ENCODE measurements at regions not wholly inside any gene's neighbourhood (a gene's known extent, or its start where the extent isn't known, plus 50 kb on each side); places are given as distances from the start of the nearest gene placed in this dataset.
"Not testable (repeated sequence)": the region's sequence is repeated elsewhere in the genome, so short reads cannot be mapped to it uniquely, and the experiment has no call there.

DNA sequence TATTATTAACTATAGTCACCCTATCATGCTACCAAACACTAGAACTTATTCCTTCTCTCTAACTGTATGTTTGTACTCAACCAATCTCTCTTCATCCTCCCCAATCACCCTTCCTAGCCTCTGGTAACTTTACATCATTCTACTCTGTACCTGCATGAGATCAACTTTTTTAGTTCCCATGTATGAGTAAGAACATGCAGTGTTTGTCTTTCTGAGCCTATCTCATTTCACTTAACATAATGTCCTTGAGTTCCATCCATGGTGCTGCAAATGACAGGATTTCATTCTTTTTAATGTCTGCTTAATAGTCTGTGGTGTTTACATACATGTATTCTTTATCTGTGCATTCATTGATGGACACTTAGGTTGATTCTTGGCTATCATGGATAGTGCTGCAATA lies 108.9 kb upstream of the RFX8 start:
- H3K4me1 Mint-ChIP-seq (ENCODE audit: low read depth in 2 of 2) = no peaks in the 10 kb centered on the region

GRCh38 chr2:101581675-101582299 lies 106.9 kb upstream of the RFX8 start:
- peaks cover 5% of the 10 kb centered on the region for H3K36me3 Mint-ChIP-seq
- ATAC-seq (no peak), DNase-seq (ENCODE audit: low spot score) (no peak)
- peaks cover 0 to 5% of the 10 kb centered on the region in 2 donors for H3K4me1 Mint-ChIP-seq (ENCODE audit: low read depth in 2 of 2)
- H3K27ac Mint-ChIP-seq = no peak overlapping the region
- peaks cover 21 to 55% of the 10 kb centered on the region in 2 donors for H3K27me3 Mint-ChIP-seq
- H3K4me3 Mint-ChIP-seq = no peak overlapping the region
- peaks cover 4% of the 10 kb centered on the region for H3K9me3 Mint-ChIP-seq

More for the DNA sequence above, 108.9 kb upstream of the RFX8 start:
- H3K36me3 Mint-ChIP-seq = peaks cover 9% of the 10 kb centered on the region
- no peak for ATAC-seq
- DNase-seq (ENCODE audit: low spot score) = no peak
- peaks cover 6% of the 10 kb centered on the region for H3K9me3 Mint-ChIP-seq
- H3K27ac Mint-ChIP-seq = no peak overlapping the region
- no peak overlapping the region for H3K4me3 Mint-ChIP-seq
- H3K27me3 Mint-ChIP-seq = peaks cover 23 to 53% of the 10 kb centered on the region in 2 donors

- Mint-ChIP-seq H3K27ac (no peak overlapping the region), H3K4me3 (no peak overlapping the region), H3K4me1 (ENCODE audit: low read depth in 2 of 2) (peaks cover 2 to 5% of the 10 kb centered on the region in 2 donors), H3K36me3 (peaks cover 5% of the 10 kb centered on the region), H3K27me3 (peaks cover 24 to 46% of the 10 kb centered on the region in 2 donors), H3K9me3 (peaks cover 4% of the 10 kb centered on the region)
- DNase-seq (ENCODE audit: low spot score) (no peak), ATAC-seq (no peak)
Measured at GRCh38 chr2:101580528-101580927, 105.6 kb upstream of the RFX8 start.

DNA sequence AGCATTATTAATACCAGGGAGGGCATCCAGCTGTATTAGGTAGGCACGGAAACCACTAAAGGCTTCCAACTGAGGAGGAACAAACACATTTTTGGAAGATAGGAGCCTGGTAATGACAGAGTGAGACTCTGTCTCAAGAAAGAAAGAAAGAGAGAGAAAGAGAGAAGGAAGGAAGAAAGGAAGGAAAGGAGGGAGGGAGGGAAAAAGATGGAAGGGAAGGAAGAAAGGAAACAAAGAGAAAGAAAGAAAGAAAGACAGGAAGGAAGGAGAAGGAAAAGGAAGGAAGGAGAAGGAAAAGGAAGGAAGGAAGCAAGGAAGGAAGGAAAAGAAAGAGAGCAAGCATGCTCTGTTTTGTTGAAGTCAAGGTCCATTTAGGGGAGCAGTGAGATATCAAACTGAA lies 103.8 kb upstream of the RFX8 start:
- H3K27ac Mint-ChIP-seq = peak overlapping the region in 1 of 2 donors; percentile 3
- H3K36me3 Mint-ChIP-seq = peaks cover 5% of the 10 kb centered on the region
- H3K9me3 Mint-ChIP-seq = peaks cover under 1% of the 10 kb centered on the region
- no peak for ATAC-seq
- H3K4me3 Mint-ChIP-seq = no peak overlapping the region
- peaks cover 22 to 36% of the 10 kb centered on the region in 2 donors for H3K27me3 Mint-ChIP-seq
- DNase-seq (ENCODE audit: low spot score) = no peak
- peaks cover 2 to 5% of the 10 kb centered on the region in 2 donors for H3K4me1 Mint-ChIP-seq (ENCODE audit: low read depth in 2 of 2)

DNA sequence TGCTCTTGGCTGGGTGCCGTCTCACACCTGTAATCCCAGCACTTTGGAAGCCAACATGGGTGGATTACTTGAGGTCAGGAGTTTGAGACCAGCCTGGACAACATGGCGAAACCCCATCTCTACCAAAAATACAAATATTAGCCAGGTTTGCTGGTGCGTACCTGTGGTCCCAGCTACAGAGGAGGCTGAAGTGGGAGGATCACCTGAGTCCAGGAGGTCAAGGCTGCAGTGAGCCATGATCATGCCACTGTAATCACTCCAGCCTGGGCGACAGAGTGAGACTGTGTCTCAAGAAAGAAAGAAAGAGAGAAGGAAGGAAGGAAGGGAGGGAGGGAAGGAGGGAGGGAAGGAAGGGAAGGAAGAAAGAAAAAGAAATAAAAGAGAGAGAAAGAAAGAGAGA lies 103.2 kb upstream of the RFX8 start:
- not testable (repeated sequence) for H3K36me3 Mint-ChIP-seq; DNase-seq (ENCODE audit: low spot score); H3K4me1 Mint-ChIP-seq (ENCODE audit: low read depth in 2 of 2); H3K9me3 Mint-ChIP-seq; H3K4me3 Mint-ChIP-seq; ATAC-seq; H3K27ac Mint-ChIP-seq
- H3K27me3 Mint-ChIP-seq = peaks cover 22 to 36% of the 10 kb centered on the region in 2 donors

DNA sequence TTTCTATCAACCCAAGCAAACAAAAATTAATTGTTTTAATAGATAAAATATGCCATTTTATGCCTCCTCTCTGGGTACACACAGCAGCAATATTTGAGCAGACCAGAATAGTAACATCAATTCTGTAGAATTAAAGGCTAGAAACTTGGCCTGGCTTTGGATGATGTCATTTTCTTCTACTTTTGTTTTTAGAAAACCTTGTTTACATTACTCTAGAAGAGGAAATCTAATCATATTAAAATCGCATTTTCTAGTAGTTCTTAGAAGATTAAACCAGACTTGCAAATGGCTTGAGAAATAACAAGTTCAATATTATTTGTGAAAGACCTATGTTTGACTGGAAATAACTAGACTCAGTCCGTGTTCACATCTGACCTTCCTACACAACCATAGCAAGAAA lies 102.3 kb upstream of the RFX8 start:
- Mint-ChIP-seq H3K36me3 (peaks cover 8% of the 10 kb centered on the region), H3K4me1 (ENCODE audit: low read depth in 2 of 2) (peaks cover 2 to 5% of the 10 kb centered on the region in 2 donors), H3K4me3 (no peak overlapping the region), H3K27ac (no peak overlapping the region), H3K27me3 (peaks cover 25 to 36% of the 10 kb centered on the region in 2 donors), H3K9me3 (no peaks in the 10 kb centered on the region)
- ATAC-seq = no peak
- no peak for DNase-seq (ENCODE audit: low spot score)

GRCh38 chr2:101574622-101575021 lies 99.7 kb upstream of the RFX8 start:
- Mint-ChIP-seq H3K9me3 (no peaks in the 10 kb centered on the region), H3K4me1 (ENCODE audit: low read depth in 2 of 2) (peaks cover 7 to 11% of the 10 kb centered on the region in 2 donors), H3K36me3 (peaks cover 6% of the 10 kb centered on the region), H3K27me3 (peaks cover 33 to 41% of the 10 kb centered on the region in 2 donors), H3K4me3 (no peak overlapping the region), H3K27ac (no peak overlapping the region)
- DNase-seq (ENCODE audit: low spot score) = no peak
- ATAC-seq = no peak

DNA sequence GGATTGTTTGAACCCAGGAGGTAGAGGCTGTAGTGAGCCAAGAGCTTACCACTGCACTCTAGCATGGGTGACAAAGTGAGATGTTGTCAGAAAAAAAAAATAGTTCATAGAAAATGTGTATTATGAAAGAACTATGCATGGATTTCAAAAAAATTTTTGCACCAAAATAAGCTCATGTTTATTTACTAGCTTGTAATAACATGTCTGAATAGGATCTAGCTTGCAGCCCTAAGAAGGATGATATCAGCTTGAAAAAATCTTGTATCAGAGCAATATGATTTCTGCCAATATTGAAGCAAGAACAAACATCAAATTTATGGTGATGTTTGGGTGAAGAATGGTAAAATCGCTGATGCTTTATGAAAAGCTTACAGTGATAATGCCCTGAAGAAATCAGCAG lies 97.0 kb upstream of the RFX8 start:
- Mint-ChIP-seq H3K4me1 (ENCODE audit: low read depth in 2 of 2) (peaks cover 6 to 7% of the 10 kb centered on the region in 2 donors), H3K4me3 (no peak overlapping the region)

GRCh38 chr2:101569886-101570520 lies 95.1 kb upstream of the RFX8 start:
- Mint-ChIP-seq H3K4me3 (no peak overlapping the region), H3K27me3 (peaks cover 30 to 39% of the 10 kb centered on the region in 2 donors), H3K36me3 (peaks cover 6% of the 10 kb centered on the region), H3K9me3 (no peaks in the 10 kb centered on the region), H3K27ac (no peak overlapping the region), H3K4me1 (ENCODE audit: low read depth in 2 of 2) (peaks cover 5 to 6% of the 10 kb centered on the region in 2 donors)
- DNase-seq (ENCODE audit: low spot score) (no peak), ATAC-seq (no peak)

More for the DNA sequence above, 97.0 kb upstream of the RFX8 start:
- Mint-ChIP-seq H3K27ac (no peak overlapping the region), H3K36me3 (peaks cover 6% of the 10 kb centered on the region), H3K9me3 (no peaks in the 10 kb centered on the region), H3K27me3 (peaks cover 30 to 32% of the 10 kb centered on the region in 2 donors)
- no peak for ATAC-seq
- DNase-seq (ENCODE audit: low spot score) = no peak

GRCh38 chr2:101568969-101569368 lies 94.1 kb upstream of the RFX8 start:
- Mint-ChIP-seq H3K27me3 (peaks cover 30 to 41% of the 10 kb centered on the region in 2 donors), H3K9me3 (no peaks in the 10 kb centered on the region), H3K4me1 (ENCODE audit: low read depth in 2 of 2) (peaks cover 5 to 6% of the 10 kb centered on the region in 2 donors), H3K36me3 (peaks cover 6% of the 10 kb centered on the region), H3K4me3 (no peak overlapping the region), H3K27ac (no peak overlapping the region)
- ATAC-seq = no peak
- no peak for DNase-seq (ENCODE audit: low spot score)

DNA sequence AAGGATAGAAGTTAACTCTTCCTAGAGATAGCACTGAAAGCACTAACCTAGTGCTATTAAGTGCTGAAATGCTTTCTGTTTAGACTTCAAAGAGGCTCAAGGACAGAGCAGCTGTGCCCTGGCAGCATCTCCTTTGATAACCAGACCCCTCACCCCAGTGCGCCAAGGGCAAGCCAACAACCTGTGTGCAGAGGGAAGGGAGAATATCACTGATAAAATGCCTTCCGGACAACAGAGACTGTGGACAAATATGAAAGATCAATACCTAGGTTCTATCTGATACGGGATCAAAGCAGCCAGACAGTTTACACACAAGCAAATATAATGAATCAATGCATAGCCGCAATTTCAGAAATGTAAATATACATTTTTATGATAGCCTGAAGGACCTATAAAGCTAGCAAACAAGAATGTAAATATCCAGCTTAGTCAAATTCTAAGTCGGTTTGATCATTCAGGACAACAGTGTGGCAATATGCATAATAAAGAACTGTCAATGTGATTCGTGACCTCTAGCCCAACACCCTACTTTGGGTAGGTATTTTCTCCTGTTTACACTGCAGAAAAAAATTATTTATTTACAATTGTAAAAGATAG lies 91.8 kb upstream of the RFX8 start:
- no peaks in the 10 kb centered on the region for H3K36me3 Mint-ChIP-seq
- no peak overlapping the region for H3K27ac Mint-ChIP-seq
- peaks cover 21 to 35% of the 10 kb centered on the region in 2 donors for H3K27me3 Mint-ChIP-seq
- peaks cover 15 to 17% of the 10 kb centered on the region in 2 donors for H3K4me1 Mint-ChIP-seq (ENCODE audit: low read depth in 2 of 2)
- ATAC-seq (no peak), DNase-seq (ENCODE audit: low spot score) (no peak)
- H3K4me3 Mint-ChIP-seq = no peak overlapping the region
- H3K9me3 Mint-ChIP-seq = no peaks in the 10 kb centered on the region

GRCh38 chr2:101563849-101564248 lies 88.9 kb upstream of the RFX8 start:
- DNase-seq (ENCODE audit: low spot score) (no peak), ATAC-seq (no peak)
- Mint-ChIP-seq H3K4me3 (no peak overlapping the region), H3K4me1 (ENCODE audit: low read depth in 2 of 2) (peaks cover 23 to 26% of the 10 kb centered on the region in 2 donors), H3K36me3 (peaks cover 6% of the 10 kb centered on the region), H3K27me3 (peaks cover 7 to 22% of the 10 kb centered on the region in 2 donors), H3K9me3 (peaks cover 5% of the 10 kb centered on the region), H3K27ac (no peak overlapping the region)

DNA sequence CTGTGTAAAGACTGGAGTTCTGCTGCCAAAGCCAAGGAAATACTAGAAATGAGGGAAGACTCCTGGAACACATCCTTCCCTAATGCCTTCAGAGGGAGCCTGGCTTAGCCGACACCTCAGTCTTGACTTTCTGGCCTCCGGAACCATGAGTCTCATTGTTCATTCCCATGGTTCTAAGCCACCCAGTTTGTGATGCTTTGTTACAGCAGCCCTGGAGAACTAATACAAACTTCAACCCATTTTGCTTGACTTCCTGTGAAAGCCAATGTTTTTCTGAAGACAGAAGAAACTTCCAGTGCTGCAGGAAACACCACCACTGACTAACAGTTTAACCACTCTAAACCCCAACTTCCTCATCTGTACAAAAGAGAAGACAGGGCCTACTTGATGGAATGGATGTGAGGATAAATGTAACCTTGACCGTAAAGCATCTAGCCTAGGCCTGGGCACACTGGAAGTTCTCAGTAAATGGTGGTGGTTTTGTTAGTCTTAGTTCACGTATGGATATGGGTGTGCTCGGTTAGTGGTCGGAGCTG lies 85.9 kb upstream of the RFX8 start:
- Mint-ChIP-seq H3K9me3 (peaks cover 5% of the 10 kb centered on the region), H3K27ac (peak overlapping the region; percentile 84 to 91), H3K27me3 (peaks cover 1 to 8% of the 10 kb centered on the region in 2 donors), H3K4me1 (ENCODE audit: low read depth in 2 of 2) (peaks cover 23 to 26% of the 10 kb centered on the region in 2 donors), H3K36me3 (peaks cover 6% of the 10 kb centered on the region), H3K4me3 (peak overlapping the region; percentile 59)
- DNase-seq (ENCODE audit: low spot score) (no peak), ATAC-seq (peak in 1 of 2 donors; percentile 56)

GRCh38 chr2:101559551-101559950 lies 84.6 kb upstream of the RFX8 start:
- H3K27ac Mint-ChIP-seq = no peak overlapping the region
- H3K36me3 Mint-ChIP-seq = peaks cover 6% of the 10 kb centered on the region
- no peak overlapping the region for H3K4me3 Mint-ChIP-seq
- no peak for ATAC-seq
- no peak for DNase-seq (ENCODE audit: low spot score)
- H3K9me3 Mint-ChIP-seq = peaks cover 5% of the 10 kb centered on the region
- H3K4me1 Mint-ChIP-seq (ENCODE audit: low read depth in 2 of 2) = peaks cover 23 to 26% of the 10 kb centered on the region in 2 donors
- peaks cover 5 to 8% of the 10 kb centered on the region in 2 donors for H3K27me3 Mint-ChIP-seq
